ENCODE measurements at regions not wholly inside any gene's neighbourhood (a gene's known extent, or its start where the extent isn't known, plus 50 kb on each side); places are given as distances from the start of the nearest gene placed in this dataset.

DNA sequence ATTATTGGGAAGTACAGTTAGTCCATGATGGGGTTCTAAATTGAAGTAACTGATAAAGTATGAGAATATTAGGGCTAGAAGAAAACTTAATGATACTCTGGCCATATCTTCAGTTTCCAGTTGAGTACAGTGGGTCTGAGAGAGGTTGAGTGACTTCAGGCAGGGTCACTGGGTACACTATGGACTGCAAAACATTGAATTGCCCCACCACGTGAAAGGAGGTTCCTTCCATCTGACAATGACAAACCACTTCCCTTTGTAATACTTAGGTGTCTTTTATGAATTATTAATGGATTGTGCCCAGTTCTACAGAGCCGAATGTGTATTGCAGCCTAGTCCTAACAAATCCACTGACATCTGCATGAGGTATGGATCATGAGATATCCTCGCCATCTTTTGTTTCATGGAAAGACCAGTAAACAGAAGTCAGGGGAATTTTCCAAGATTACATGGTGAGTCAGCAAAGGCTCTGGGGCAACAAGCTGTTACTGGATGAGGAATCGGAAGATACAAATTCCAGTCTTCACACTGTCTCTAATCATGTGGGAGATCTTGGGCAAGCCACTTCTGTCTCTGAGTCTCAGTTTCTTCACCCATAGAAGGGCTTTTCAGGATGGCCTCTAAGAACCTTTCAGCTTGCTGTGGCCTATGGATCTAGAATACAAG lies 66.5 kb upstream of the BCL6 start:
- TF ChIP-seq, protein P1, sequence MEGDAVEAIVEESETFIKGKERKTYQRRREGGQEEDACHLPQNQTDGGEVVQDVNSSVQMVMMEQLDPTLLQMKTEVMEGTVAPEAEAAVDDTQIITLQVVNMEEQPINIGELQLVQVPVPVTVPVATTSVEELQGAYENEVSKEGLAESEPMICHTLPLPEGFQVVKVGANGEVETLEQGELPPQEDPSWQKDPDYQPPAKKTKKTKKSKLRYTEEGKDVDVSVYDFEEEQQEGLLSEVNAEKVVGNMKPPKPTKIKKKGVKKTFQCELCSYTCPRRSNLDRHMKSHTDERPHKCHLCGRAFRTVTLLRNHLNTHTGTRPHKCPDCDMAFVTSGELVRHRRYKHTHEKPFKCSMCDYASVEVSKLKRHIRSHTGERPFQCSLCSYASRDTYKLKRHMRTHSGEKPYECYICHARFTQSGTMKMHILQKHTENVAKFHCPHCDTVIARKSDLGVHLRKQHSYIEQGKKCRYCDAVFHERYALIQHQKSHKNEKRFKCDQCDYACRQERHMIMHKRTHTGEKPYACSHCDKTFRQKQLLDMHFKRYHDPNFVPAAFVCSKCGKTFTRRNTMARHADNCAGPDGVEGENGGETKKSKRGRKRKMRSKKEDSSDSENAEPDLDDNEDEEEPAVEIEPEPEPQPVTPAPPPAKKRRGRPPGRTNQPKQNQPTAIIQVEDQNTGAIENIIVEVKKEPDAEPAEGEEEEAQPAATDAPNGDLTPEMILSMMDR (conservative IDR thresholded peaks at IDR 0.05; ENCODE audit: low read depth, low read length), result no peak
- TF ChIP-seq, protein P2, sequence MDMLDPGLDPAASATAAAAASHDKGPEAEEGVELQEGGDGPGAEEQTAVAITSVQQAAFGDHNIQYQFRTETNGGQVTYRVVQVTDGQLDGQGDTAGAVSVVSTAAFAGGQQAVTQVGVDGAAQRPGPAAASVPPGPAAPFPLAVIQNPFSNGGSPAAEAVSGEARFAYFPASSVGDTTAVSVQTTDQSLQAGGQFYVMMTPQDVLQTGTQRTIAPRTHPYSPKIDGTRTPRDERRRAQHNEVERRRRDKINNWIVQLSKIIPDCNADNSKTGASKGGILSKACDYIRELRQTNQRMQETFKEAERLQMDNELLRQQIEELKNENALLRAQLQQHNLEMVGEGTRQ (IDR thresholded peaks at IDR 0.05; ENCODE audit: low read depth, low read length), result no peak
- no peak for TF ChIP-seq POLR2A (IDR thresholded peaks at IDR 0.05; ENCODE audit: low read depth, low read length)

All from IMR-90 (cell line).